ENCODE measurements at regions not wholly inside any gene's neighbourhood (a gene's known extent, or its start where the extent isn't known, plus 50 kb on each side); places are given as distances from the start of the nearest gene placed in this dataset.
A peak's percentile ranks its signal among the peaks of the same experiment; 100 is the strongest.
"Not testable (repeated sequence)": the region's sequence is repeated elsewhere in the genome, so short reads cannot be mapped to it uniquely, and the experiment has no call there.

DNA sequence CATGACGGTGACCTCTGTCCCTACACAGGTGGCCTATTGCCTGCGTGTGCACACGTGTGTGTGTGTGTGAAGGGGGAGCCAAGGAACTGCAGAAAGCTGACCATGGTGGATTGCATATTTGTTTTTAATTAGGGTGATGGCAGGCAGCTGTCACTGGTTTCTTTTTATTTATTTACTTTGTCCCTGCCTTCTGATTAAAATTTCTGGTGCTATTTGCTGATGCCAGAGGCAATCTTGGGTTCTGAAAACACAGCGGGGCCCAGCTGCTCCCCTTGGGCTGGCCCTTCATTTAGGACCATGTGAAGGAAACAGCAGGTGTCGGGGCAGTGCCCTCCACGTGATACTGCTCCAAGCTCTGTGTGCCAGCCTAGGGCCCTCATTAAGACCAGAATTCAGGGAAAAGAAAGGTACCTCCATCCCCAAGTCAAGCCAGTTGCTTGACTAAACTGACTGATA is 71.3 kb upstream of the PODXL start:
- DNase-seq, result no peak

GRCh38 chr7:131626643-131627042 is 70.2 kb upstream of the PODXL start:
- no peak for DNase-seq

- DNase-seq, result no peak
Measured at GRCh38 chr7:131625817-131626372, 69.5 kb upstream of the PODXL start.

- DNase-seq, result not testable (repeated sequence)
Measured at GRCh38 chr7:131625345-131625744, 68.9 kb upstream of the PODXL start.

- no peak for DNase-seq
Measured at GRCh38 chr7:131624536-131624935, 68.1 kb upstream of the PODXL start.

GRCh38 chr7:131623154-131623553 is 66.7 kb upstream of the PODXL start:
- DNase-seq, result no peak

DNA sequence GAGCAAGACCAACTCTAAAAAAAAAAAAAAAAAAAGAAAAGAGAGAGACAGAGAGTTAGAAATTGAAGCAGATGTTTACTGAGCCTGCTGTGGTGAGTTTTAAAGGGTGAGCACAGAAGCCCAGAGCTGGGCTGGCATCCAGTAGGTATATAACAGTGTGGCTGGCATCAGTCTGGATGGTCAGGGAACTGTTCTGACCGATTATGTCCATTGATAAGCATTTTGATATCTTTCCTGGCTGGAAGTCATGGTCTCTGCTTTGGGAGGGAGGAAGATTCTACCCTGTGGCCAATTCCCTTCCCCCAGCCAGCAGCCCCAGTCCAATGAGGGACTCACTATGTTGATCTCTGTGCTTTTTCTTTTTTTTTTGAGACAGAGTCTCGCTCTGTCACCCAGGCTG is 65.2 kb upstream of the PODXL start:
- DNase-seq, result no peak

DNA sequence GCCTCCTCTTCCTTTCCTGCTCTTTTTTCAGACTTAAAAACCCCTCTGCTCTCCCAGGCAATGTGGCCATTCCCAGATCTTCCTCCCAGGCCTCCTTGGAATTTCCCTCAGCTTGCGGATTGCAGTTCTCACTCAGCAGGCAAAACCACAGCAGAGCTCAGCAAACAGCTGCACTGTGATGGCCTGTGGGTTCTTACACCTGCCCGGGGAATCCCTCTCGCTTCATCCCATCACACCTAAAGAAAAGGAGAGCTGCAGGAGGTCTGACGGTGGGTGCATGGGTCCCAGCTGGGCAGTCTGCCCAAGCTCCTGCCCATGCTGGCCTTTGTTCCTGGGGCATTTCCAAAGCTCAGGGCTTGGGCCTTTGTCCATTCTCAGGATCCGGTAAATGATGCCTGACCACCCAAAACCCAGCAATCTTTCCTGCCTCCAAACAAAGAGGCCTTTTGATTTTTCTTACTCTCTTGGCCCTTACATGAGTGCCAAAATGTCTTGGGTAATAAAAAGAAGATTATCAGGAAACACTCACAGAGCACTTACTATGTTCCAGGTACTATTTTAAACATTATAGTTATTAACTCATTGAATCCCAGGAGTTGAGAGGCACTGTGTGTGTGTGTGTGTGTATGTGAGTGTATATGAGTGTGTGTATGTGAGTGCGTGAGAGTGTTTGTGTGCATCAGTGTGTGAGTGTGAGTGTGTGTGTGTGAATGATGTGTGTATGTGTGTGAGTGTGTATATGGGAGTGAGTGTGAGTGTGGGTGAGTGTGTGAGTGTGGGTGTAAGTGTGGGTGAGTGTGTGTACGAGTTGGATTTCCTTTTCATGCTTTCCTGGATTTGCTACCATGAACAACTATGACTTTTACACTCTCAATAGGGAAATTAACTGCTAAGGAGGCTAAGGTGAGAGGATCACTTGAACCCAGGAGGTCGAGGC is 64.5 kb upstream of the PODXL start:
- DNase-seq, result no peak

DNA sequence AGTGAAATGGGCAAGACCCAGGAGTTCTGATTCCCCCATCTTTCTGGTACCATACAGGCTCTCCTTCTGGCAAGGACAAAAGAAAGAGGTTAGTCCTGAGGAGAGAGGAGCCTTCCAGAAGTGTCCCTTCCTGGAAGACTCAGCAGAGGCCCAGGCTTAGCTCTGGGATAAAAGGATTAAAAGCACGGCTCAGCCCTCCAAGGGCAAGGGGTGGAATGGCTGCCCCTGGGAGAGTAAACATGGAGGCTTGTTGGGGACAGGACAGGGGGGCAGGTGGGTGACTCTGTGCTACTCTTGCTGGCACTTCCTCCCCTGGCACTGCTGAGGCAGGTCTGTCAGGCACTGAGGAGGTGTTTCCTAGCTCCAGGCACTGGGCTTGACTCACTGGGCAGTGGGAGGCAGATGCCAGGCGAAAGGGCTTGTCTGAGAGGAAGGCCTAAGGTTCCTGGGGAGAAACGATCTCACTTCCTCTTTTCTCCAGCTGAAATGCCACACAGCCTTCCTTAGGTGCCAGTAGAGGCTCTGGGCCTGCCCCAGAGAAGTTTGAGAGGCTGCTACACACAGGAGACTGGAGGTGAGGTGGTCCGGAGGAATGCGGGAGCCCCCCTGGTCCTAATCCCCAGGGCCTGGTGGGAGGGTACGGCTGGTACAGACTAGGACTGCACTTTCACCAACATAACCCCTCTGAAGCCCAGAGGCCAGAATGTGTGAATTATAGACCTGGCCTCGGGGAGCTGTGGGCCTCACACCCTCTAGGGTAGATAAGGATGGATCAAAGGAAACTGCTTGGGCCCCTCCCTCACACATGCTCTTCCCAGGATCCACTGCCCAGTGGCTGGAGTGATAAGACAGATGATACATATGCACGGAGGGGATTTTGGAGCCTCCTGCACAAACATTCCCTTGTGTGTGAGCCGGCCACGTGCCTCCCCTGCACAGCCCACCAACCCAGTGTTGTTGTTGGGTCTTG is 63.2 kb upstream of the PODXL start:
- DNase-seq, result no peak

DNA sequence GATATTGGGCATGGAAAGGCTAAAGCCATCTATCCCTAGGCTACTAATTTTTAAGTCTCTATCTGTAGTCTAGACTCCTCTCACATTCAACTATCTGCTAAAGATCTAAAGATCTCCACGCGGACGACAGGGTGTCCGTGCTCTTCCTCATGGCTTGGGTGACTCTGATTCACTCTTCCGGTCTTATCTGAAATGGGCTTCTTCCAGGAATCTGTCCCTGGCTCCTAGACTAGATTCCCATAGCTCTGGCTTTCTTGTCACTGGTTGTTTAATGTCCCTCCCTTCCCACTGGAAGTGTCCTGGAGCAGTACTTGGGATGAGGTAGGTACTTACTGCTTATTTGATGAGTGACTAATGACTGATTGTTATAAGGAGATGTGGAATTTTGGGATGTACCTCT is 62.0 kb upstream of the PODXL start:
- no peak for DNase-seq

DNA sequence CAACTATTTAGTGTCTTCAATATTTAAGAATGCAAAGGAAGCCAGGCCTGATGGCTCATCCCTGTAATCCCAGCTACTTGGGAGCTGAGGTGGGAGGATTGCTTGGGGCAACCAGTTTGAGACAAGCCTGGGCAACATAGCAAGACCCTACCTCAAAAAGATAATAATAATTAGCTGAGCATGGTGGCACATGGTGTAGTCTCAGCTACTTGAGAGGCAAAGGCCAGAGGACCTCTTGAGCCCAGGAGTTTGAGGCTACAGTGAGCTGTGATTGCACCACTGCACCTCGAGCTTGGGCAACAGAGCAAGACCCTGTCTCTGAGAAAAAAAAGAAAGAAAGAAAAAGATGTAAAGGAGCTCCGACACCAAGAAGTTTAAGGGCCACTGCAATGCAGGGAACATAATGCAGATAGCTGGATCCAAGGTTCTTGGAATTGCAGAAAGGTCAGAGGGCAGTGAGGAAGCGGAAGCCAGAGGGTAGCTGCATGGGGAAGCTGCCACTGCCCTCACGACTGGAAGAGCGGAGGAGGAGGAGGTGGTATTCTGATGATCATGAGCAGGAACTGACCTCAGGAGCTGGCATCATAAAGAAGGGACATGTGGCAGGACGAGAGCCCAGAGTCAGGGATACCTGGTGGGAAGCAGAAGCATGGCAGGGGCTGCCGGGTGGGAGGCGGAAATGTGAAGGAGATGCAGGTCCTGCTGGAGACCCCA is 60.2 kb upstream of the PODXL start:
- no peak for DNase-seq

DNA sequence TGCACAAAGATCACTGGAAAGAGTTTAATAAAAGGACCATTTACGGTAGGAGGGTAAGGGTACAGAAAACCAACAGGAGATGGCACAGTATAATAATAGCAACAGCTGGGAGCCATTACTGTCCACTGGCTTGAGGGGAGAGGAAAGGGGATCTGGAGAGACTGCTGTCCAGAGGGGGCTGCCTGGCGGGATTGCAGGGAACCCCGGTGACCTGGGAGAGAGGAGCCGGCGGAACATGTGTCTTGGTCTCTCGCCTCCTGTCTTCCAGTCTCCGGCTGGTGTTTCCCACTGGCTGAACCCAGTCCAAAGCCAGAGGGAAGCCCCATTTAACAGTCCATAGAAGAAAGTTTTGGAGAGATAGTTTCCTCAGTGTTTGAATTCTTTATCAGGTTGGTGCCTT is 57.5 kb upstream of the PODXL start:
- DNase-seq, result no peak

DNA sequence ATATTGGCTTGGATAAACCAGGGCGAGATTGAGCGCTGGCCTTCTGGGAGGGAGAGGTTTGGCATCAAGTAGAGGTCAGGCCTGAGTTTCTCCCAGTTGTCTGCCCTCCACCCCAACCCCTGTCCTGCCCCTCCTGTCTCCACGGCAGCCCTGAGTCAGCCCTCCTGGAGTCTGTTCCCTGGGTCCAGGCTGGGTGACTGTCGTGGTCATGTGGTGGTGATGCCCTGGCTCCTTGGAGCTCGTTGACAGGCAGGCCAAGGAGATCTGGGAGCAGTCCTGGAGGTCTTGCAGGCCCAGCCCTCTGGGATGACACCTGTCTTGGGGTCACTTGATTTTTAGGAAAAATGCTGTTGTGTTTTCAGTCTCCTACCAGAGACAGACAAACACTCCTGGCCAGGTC is 53.6 kb upstream of the PODXL start:
- DNase-seq, result no peak

- DNase-seq, result no peak
Measured at GRCh38 chr7:131608116-131608500, 51.7 kb upstream of the PODXL start.

DNA sequence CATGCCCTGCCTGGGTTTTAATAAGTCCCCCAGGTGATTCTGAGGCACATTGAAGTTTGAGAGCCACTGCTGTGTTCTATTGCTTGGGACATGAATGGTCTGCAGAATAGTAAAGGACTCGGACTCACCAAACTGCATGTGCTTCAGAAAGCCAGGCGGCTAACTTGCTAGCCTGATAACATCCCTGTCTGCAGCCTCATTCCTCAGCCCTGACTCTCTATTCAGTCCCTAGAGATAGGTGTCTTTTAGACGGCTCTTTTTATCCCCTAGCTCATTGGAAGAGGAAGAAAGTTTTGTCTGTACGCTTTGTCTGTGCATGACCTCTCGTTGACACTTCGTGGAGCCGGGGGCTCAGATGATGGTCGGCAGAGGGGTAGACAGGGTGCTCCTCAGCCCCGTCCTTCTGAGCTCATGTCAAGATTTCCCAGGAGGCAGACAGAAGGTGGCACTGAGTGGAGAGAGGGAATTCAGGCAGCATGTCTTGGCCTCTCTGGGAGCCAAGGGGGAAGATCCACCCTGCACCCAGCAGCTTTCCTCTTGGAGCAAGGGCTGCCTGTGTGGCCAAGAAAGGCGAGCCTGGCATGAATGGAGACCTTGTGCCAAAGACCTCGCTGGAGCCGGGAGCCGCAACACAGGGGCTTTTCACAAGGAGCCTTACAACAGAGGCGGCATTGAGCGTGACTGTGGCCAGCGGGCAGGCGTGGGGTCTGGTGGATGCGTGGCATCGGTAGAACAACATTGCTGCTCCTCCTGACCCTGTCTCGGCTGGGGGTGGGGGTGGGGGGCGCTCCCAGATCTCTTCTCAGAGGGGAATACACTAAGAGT is 51.1 kb upstream of the PODXL start:
- no peak for DNase-seq

DNA sequence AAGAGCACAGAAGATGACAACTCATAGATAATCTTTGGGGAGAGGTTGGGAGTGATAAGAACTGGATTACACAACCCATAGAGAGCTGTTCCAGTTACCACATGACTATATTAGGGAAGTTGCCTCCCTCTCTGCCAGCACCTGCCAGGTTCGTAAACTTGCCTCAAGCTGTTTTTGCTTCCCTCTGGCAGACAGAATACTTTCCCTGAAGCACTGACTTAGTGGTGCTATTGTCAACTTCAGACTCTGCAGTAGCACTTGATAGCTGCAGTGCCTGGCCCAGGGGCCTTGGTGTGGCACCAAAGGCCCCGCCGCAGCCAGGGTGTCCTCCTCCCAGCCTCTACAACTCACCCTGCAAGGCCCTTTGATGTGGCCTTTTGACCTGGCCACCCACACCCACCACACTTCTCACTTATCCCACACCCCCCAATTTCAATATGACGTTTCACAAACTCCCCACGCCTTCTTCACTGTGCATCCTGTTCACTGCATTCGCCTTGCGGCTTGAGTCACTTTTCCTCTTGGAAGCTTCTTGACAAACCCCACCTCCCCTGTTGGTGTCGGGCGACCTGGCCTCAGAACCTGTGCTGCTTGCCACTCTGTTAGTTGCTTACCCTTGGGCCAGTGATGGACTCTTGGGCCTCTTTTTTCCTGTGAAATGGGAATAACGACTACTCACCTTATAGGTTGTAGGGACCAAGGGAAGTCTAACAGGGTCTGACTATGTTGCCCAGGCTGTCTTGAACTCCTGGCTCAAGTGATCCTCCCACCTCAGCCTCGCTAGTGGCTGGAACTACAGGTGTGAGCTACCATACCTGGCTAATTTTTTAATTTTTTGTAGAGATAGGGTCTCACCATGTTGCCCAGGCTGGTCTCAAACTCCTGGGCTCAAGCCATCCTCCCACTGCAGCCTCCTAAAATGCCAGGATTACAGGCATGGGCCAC is 50.2 kb upstream of the PODXL start:
- DNase-seq, result peak; percentile 2 to 13

All from activated CD4-positive, alpha-beta T cell treated with anti-CD3 and anti-CD28 coated beads, Interleukin-2, amount 50 U/mL, for 48 hours (primary cell).